Prostate gland (tissue), 2 donors: ENCODE measurements at regions not wholly inside any gene's neighbourhood (a gene's known extent, or its start where the extent isn't known, plus 50 kb on each side); places are given as distances from the start of the nearest gene placed in this dataset.

Experiments
- DNase-seq: peaks from one replicate; pipeline ENCODE4 v3.0.0-alpha.2; 2019; ENCODE audit warnings: low spot score
- H3K27ac ChIP-seq, 2 donors: fragments of 200-600 bp; sonication (generic); 2 replicates each; pipeline ENCODE4 v1.5.1; 2017 to 2019
- H3K27me3 ChIP-seq: fragments of 200-600 bp; sonication (generic); replicated peaks from 2 replicates; pipeline ENCODE4 v1.5.1; 2019; ENCODE audit not compliant: insufficient read depth
- H3K36me3 ChIP-seq, 2 donors: fragments of 200-600 bp; sonication (generic); 1 replicate in 1 of 2; 2 replicates in 1 of 2; pipeline versions ENCODE4 v1.5.1 to v1.8.1; 2017 to 2019
- H3K4me1 ChIP-seq: fragments of 200-600 bp; sonication (generic); replicated peaks from 2 replicates; pipeline ENCODE4 v1.5.1; 2019
- H3K4me3 ChIP-seq, 2 donors: fragments of 200-600 bp; sonication (generic); 2 replicates each; pipeline ENCODE4 v1.5.1; 2017 to 2019
- H3K9me3 ChIP-seq: fragments of 200-600 bp; sonication (generic); 2 replicates; pipeline ENCODE4 v1.5.1; 2017
- POLR2A ChIP-seq: fragments of 450-650 bp; IDR thresholded peaks from one replicate; pipeline ENCODE4 v1.6.1; 2016; ENCODE audit warnings: antibody characterized with exemption, mild to moderate bottlenecking
- POLR2AphosphoS5 ChIP-seq: sonication (generic); formaldehyde crosslinking; IDR thresholded peaks from one replicate; pipeline ENCODE4 v1.6.1; 2017; ENCODE audit warnings: antibody characterized with exemption
- WGBS: methylation state at CpG from one replicate; pipeline ENCODE4 v1.1.5; 2018; 5-methylcytosine and 5-hydroxymethylcytosine counted together
- intact Hi-C: fragments of 100-400 bp; cut with DNase I; formaldehyde crosslinking; loops from one replicate; pipeline ENCODE4 v1.14.2; 2022
- TF ChIP-seq, protein P1 (sequence below), 4 experiments: fragments of 200-600 bp in 2 of 4; fragments of 450-650 bp in 2 of 4; sonication (generic) in 2 of 4; IDR thresholded peaks; 1 replicate in 3 of 4; 2 replicates in 1 of 4; pipeline ENCODE4 v1.5.1; 2016 to 2019; ENCODE audit warnings: antibody characterized with exemption in 4 of 4, mild to moderate bottlenecking in 2 of 4, moderate library complexity in 2 of 4

- intact Hi-C loops = no loop called here
- Histone ChIP-seq H3K36me3 (no peaks in the 10 kb centered on the region), H3K4me1 (no peaks in the 10 kb centered on the region), H3K27me3 (no peaks in the 10 kb centered on the region), H3K9me3 (no peaks in the 10 kb centered on the region), H3K27ac (no peak overlapping the region), H3K4me3 (no peak overlapping the region)
- TF ChIP-seq POLR2A (no peak), POLR2AphosphoS5 (no peak)
- TF ChIP-seq, protein P1, sequence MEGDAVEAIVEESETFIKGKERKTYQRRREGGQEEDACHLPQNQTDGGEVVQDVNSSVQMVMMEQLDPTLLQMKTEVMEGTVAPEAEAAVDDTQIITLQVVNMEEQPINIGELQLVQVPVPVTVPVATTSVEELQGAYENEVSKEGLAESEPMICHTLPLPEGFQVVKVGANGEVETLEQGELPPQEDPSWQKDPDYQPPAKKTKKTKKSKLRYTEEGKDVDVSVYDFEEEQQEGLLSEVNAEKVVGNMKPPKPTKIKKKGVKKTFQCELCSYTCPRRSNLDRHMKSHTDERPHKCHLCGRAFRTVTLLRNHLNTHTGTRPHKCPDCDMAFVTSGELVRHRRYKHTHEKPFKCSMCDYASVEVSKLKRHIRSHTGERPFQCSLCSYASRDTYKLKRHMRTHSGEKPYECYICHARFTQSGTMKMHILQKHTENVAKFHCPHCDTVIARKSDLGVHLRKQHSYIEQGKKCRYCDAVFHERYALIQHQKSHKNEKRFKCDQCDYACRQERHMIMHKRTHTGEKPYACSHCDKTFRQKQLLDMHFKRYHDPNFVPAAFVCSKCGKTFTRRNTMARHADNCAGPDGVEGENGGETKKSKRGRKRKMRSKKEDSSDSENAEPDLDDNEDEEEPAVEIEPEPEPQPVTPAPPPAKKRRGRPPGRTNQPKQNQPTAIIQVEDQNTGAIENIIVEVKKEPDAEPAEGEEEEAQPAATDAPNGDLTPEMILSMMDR (IDR thresholded peaks at IDR 0.05) = no peak
- 81% methylated on average over 1 of the region's 1 CpG for WGBS
- DNase-seq = no peak
Measured at GRCh38 chr5:128791312-128791711, 174.0 kb upstream of the SLC27A6 start.

GRCh38 chr5:128796506-128796905 lies 168.8 kb upstream of the SLC27A6 start:
- TF ChIP-seq POLR2A = no peak
- DNase-seq = no peak
- Histone ChIP-seq H3K4me1 (no peaks in the 10 kb centered on the region), H3K9me3 (no peaks in the 10 kb centered on the region), H3K36me3 (no peaks in the 10 kb centered on the region), H3K4me3 (no peak overlapping the region), H3K27me3 (no peaks in the 10 kb centered on the region), H3K27ac (no peak overlapping the region)
- 78% methylated on average over 4 of the region's 4 CpGs for WGBS
- intact Hi-C loops = no loop called here

GRCh38 chr5:128798871-128799270 lies 166.4 kb upstream of the SLC27A6 start:
- H3K4me3 ChIP-seq = no peak overlapping the region
- H3K27me3 ChIP-seq = no peaks in the 10 kb centered on the region
- intact Hi-C loops = no loop called here
- no peak overlapping the region for H3K27ac ChIP-seq
- TF ChIP-seq, protein P1 (IDR thresholded peaks at IDR 0.05) = no peak
- no peak for TF ChIP-seq POLR2A
- TF ChIP-seq POLR2AphosphoS5 = no peak
- H3K36me3 ChIP-seq = no peaks in the 10 kb centered on the region
- no peaks in the 10 kb centered on the region for H3K9me3 ChIP-seq
- no peak for DNase-seq
- no peaks in the 10 kb centered on the region for H3K4me1 ChIP-seq

- intact Hi-C loops = no loop called here
- H3K4me1 ChIP-seq = no peaks in the 10 kb centered on the region
- no peak overlapping the region for H3K27ac ChIP-seq
- H3K4me3 ChIP-seq = no peak overlapping the region
- TF ChIP-seq POLR2A (no peak), POLR2AphosphoS5 (no peak)
- TF ChIP-seq, protein P1 (IDR thresholded peaks at IDR 0.05) = no peak
- DNase-seq = no peak
- H3K9me3 ChIP-seq = no peaks in the 10 kb centered on the region
- no peaks in the 10 kb centered on the region for H3K36me3 ChIP-seq
- 100% methylated on average over 4 of the region's 4 CpGs for WGBS
- no peaks in the 10 kb centered on the region for H3K27me3 ChIP-seq
Measured at GRCh38 chr5:128799945-128800344, 165.3 kb upstream of the SLC27A6 start.

GRCh38 chr5:128800377-128800776 lies 164.9 kb upstream of the SLC27A6 start:
- DNase-seq = no peak
- 90% methylated on average over 1 of the region's 1 CpG for WGBS
- TF ChIP-seq, protein P1 (IDR thresholded peaks at IDR 0.05) = no peak
- no peak for TF ChIP-seq POLR2AphosphoS5
- TF ChIP-seq POLR2A = no peak
- H3K4me3 ChIP-seq = no peak overlapping the region
- H3K9me3 ChIP-seq = no peaks in the 10 kb centered on the region
- no peak overlapping the region for H3K27ac ChIP-seq
- H3K27me3 ChIP-seq = no peaks in the 10 kb centered on the region
- no peaks in the 10 kb centered on the region for H3K36me3 ChIP-seq
- no peaks in the 10 kb centered on the region for H3K4me1 ChIP-seq
- intact Hi-C loops = no loop called here
